ENCODE measurements at regions not wholly inside any gene's neighbourhood (a gene's known extent, or its start where the extent isn't known, plus 50 kb on each side); places are given as distances from the start of the nearest gene placed in this dataset.
"Not testable (repeated sequence)": the region's sequence is repeated elsewhere in the genome, so short reads cannot be mapped to it uniquely, and the experiment has no call there.

DNA sequence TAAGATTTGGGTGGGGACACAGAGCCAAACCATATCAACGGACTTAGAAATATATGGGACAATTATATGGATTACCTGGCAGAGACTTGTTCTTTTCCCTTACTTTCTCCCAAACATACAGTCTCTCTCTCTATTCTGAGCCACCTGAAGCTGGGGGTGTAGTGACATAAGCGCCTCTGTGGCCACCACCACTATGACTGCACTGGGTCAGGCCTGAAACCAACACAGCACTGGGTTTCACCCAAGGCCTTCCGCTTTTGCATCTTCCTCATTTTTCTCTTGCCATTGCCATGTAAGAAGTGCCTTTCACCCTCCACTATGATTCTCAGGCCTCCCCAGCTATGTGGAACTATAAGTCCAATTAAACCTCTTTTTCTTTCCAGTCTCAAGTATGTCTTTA is 514.5 kb upstream of the FOXG1 start:
- TF ChIP-seq, protein P1, sequence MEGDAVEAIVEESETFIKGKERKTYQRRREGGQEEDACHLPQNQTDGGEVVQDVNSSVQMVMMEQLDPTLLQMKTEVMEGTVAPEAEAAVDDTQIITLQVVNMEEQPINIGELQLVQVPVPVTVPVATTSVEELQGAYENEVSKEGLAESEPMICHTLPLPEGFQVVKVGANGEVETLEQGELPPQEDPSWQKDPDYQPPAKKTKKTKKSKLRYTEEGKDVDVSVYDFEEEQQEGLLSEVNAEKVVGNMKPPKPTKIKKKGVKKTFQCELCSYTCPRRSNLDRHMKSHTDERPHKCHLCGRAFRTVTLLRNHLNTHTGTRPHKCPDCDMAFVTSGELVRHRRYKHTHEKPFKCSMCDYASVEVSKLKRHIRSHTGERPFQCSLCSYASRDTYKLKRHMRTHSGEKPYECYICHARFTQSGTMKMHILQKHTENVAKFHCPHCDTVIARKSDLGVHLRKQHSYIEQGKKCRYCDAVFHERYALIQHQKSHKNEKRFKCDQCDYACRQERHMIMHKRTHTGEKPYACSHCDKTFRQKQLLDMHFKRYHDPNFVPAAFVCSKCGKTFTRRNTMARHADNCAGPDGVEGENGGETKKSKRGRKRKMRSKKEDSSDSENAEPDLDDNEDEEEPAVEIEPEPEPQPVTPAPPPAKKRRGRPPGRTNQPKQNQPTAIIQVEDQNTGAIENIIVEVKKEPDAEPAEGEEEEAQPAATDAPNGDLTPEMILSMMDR (IDR thresholded peaks at IDR 0.05), result not testable (repeated sequence)
- TF ChIP-seq POLR2A (IDR thresholded peaks at IDR 0.05), result not testable (repeated sequence)

Measured in thyroid gland (tissue), 4 donors.